ENCODE measurements at regions not wholly inside any gene's neighbourhood (a gene's known extent, or its start where the extent isn't known, plus 50 kb on each side); places are given as distances from the start of the nearest gene placed in this dataset.

- H3K9me3 ChIP-seq (ENCODE audit: severe bottlenecking) = no peaks in the 10 kb centered on the region
- DNase-seq (ENCODE audit: low spot score) (no peak), ATAC-seq (ENCODE audit: low read depth) (no peak)
- H3K27me3 ChIP-seq (ENCODE audit: insufficient read depth, poor library complexity, severe bottlenecking) = peaks cover 3% of the 10 kb centered on the region
- no peaks in the 10 kb centered on the region for H3K4me1 ChIP-seq (ENCODE audit: insufficient read depth, poor library complexity, severe bottlenecking)
- TF ChIP-seq CTCF (IDR thresholded peaks at IDR 0.05; ENCODE audit: poor library complexity, severe bottlenecking) = no peak
- no peak overlapping the region for H3K4me3 ChIP-seq (ENCODE audit: severe bottlenecking)
- no peaks in the 10 kb centered on the region for H3K36me3 ChIP-seq (ENCODE audit: low read depth)
- no peak overlapping the region for H3K27ac ChIP-seq (ENCODE audit: poor library complexity, severe bottlenecking)
These were observed 75.1 kb upstream of the LDAH start for GRCh38 chr2:20897874-20898453.

GRCh38 chr2:20897047-20897446 is 74.1 kb upstream of the LDAH start:
- Histone ChIP-seq H3K27ac (ENCODE audit: poor library complexity, severe bottlenecking) (no peak overlapping the region), H3K36me3 (ENCODE audit: low read depth) (no peaks in the 10 kb centered on the region), H3K4me3 (ENCODE audit: severe bottlenecking) (no peak overlapping the region), H3K27me3 (ENCODE audit: insufficient read depth, poor library complexity, severe bottlenecking) (peaks cover 3% of the 10 kb centered on the region), H3K9me3 (ENCODE audit: severe bottlenecking) (no peaks in the 10 kb centered on the region), H3K4me1 (ENCODE audit: insufficient read depth, poor library complexity, severe bottlenecking) (no peaks in the 10 kb centered on the region)
- DNase-seq (ENCODE audit: low spot score) (no peak), ATAC-seq (ENCODE audit: low read depth) (no peak)
- no peak for TF ChIP-seq CTCF (IDR thresholded peaks at IDR 0.05; ENCODE audit: poor library complexity, severe bottlenecking)

- no peaks in the 10 kb centered on the region for H3K36me3 ChIP-seq (ENCODE audit: low read depth)
- TF ChIP-seq CTCF (IDR thresholded peaks at IDR 0.05; ENCODE audit: poor library complexity, severe bottlenecking) = no peak
- no peaks in the 10 kb centered on the region for H3K27me3 ChIP-seq (ENCODE audit: insufficient read depth, poor library complexity, severe bottlenecking)
- no peak for ATAC-seq (ENCODE audit: low read depth)
- no peaks in the 10 kb centered on the region for H3K9me3 ChIP-seq (ENCODE audit: severe bottlenecking)
- no peak overlapping the region for H3K27ac ChIP-seq (ENCODE audit: poor library complexity, severe bottlenecking)
- no peaks in the 10 kb centered on the region for H3K4me1 ChIP-seq (ENCODE audit: insufficient read depth, poor library complexity, severe bottlenecking)
- no peak overlapping the region for H3K4me3 ChIP-seq (ENCODE audit: severe bottlenecking)
- DNase-seq (ENCODE audit: low spot score) = no peak
These were observed 61.9 kb upstream of the LDAH start for GRCh38 chr2:20884829-20885228.

GRCh38 chr2:20882466-20883170 is 59.7 kb upstream of the LDAH start:
- no peak for TF ChIP-seq CTCF (IDR thresholded peaks at IDR 0.05; ENCODE audit: poor library complexity, severe bottlenecking)
- no peaks in the 10 kb centered on the region for H3K4me1 ChIP-seq (ENCODE audit: insufficient read depth, poor library complexity, severe bottlenecking)
- no peaks in the 10 kb centered on the region for H3K9me3 ChIP-seq (ENCODE audit: severe bottlenecking)
- no peak for DNase-seq (ENCODE audit: low spot score)
- no peak for ATAC-seq (ENCODE audit: low read depth)
- no peak overlapping the region for H3K4me3 ChIP-seq (ENCODE audit: severe bottlenecking)
- H3K36me3 ChIP-seq (ENCODE audit: low read depth) = no peaks in the 10 kb centered on the region
- no peak overlapping the region for H3K27ac ChIP-seq (ENCODE audit: poor library complexity, severe bottlenecking)
- H3K27me3 ChIP-seq (ENCODE audit: insufficient read depth, poor library complexity, severe bottlenecking) = no peaks in the 10 kb centered on the region

- TF ChIP-seq CTCF (IDR thresholded peaks at IDR 0.05; ENCODE audit: poor library complexity, severe bottlenecking) = no peak
- H3K4me1 ChIP-seq (ENCODE audit: insufficient read depth, poor library complexity, severe bottlenecking) = no peaks in the 10 kb centered on the region
- ATAC-seq (ENCODE audit: low read depth) (no peak), DNase-seq (ENCODE audit: low spot score) (no peak)
- no peak overlapping the region for H3K4me3 ChIP-seq (ENCODE audit: severe bottlenecking)
- H3K9me3 ChIP-seq (ENCODE audit: severe bottlenecking) = no peaks in the 10 kb centered on the region
- H3K27ac ChIP-seq (ENCODE audit: poor library complexity, severe bottlenecking) = no peak overlapping the region
- no peaks in the 10 kb centered on the region for H3K36me3 ChIP-seq (ENCODE audit: low read depth)
- H3K27me3 ChIP-seq (ENCODE audit: insufficient read depth, poor library complexity, severe bottlenecking) = no peaks in the 10 kb centered on the region
These were observed 57.4 kb upstream of the LDAH start for GRCh38 chr2:20880221-20880771.

Data from RWPE2 (cell line).